IPS-18c (cell line): ENCODE measurements at regions not wholly inside any gene's neighbourhood (a gene's known extent, or its start where the extent isn't known, plus 50 kb on each side); places are given as distances from the start of the nearest gene placed in this dataset.
"Not testable (repeated sequence)": the region's sequence is repeated elsewhere in the genome, so short reads cannot be mapped to it uniquely, and the experiment has no call there.

Experiments used
- H3K4me3 ChIP-seq: 2 replicates; pipeline ENCODE4 v1.7.0; 2013; ENCODE audit warnings: low read depth, mild to moderate bottlenecking, low read length, moderate library complexity; ENCODE audit not compliant: insufficient read depth
- H3K9me3 ChIP-seq: one replicate; pipeline ENCODE4 v1.6.1; 2013; ENCODE audit warnings: mild to moderate bottlenecking, low read length, moderate library complexity; ENCODE audit not compliant: control insufficient read depth, insufficient read depth

DNA sequence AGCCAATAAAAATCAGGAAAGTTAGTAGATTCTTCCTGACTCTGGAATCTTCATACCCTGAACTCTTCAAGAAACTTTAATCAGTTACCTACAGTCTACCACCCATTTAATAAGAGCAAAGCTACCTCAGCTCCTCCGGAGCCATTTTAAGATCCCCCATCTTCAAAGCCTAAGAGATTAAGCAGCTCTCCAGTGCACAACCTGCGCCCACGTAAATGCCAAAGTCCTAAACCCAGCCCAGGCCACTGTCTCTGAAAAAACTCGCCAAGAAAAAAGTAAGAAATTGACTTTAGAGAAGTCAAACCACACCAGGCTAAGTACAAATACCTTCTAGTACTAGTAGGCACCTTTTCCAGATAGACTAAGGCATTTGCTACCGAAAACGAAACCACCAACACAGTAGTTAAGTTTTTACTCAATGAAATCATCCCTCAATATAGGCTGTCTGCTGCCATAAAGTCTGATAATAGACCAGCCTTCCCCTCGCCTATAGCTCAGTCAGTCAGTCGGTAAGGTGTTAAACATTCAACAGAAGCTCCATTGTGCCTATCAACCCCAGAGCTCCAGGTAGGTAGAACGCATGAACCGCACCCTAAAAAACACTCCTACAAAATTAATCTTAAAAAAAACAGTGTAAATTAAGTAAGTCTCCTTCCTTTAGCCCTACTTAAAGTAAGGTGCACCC lies 122.2 kb upstream of the DEFB108B start:
- H3K4me3 ChIP-seq, H3K9me3 ChIP-seq: not testable (repeated sequence)

DNA sequence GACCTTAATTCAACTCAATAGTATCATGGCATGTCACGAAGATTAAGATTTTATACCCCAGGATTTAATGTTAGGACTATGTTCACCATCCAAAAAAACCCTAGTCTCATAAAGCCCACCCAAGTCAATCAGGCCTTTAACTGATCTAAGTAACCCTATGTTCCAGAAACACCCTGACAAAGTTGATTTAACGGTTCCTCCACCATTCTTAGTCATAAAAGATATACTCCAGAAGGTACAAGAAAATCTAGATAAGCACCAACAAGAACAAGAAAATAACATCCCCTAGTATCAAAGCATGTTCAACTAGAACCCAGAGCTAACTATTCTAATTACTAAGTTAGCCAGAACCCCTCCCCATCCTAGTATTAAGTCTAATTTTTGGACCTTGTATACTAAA lies 120.7 kb upstream of the DEFB108B start:
- H3K4me3 ChIP-seq, H3K9me3 ChIP-seq: not testable (repeated sequence)

DNA sequence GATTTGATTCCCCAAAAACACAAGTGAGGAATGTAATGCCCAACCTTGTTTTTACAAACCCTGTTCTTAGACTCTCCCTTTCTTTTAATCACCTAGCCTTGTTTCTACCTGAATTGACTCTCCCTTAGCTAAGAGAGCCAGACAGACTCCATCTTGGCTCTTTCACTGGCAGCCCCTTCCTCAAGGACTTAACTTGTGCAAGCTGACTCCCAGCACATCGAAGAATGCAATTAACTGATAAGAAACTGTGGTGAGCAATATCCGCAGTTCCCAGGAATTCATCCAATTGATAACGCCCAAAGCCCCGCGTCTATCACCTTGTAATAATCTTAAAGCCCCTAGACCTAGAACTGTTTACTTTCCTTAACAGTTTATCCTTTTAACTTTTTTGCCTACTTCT lies 120.2 kb upstream of the DEFB108B start:
- not testable (repeated sequence) for H3K4me3 ChIP-seq, H3K9me3 ChIP-seq

DNA sequence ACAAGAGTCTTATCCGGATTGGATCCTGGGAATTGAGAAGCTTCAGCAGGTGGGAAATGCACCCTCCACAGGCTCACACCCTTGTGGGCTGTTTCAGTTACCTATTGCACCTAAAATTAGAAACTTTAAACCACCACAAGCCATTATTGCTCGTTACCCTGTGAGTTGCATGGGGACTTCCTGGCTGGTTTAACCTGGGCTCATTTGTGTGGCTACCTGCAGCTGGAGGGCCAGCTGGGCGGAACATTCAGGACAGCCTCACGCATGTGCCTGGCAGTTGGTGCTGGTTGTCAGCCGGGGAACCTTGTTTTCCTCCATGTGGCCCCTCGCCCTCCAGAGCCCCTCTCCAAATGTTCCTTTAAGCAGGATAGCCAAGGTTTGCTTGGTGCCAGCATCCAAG lies 118.5 kb upstream of the DEFB108B start:
- H3K9me3 ChIP-seq, H3K4me3 ChIP-seq: not testable (repeated sequence)

DNA sequence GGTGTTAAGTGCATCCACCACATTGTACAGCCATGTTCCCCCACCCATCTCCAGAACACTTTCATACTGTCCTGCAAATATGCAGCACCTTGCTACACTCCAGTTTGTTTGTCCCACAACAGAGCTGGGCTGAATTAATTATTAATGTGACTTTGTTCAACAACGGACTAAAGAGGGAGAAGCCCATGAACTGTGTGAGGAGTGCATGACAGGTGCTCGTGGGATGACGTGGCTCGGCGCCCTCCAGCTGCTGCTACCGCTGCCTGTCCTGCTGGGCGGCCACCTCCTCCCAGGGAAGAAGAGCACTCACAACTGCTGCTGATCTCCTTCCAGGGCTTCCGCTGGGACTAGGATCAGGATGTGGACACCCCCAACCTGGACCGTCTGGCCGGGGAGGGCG lies 111.2 kb upstream of the DEFB108B start:
- not testable (repeated sequence) for H3K4me3 ChIP-seq, H3K9me3 ChIP-seq

DNA sequence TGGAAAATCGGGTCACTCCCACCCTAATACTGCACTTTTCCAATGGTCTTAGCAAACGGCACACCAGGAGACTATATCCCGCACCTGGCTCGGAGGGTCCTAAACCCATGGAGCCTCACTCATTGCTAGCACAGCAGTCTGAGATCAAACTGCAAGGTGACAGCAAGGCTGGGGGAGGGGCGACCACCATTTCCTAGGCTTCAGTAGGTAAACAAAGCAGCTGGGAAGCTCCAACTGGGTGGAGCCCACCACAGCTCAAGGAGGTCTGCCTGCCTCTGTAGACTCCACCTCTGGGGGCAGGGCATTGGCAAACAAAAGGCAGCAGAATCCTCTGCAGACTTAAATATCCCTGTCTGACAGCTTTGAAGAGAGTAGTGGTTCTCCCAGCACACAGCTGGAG lies 109.0 kb upstream of the DEFB108B start:
- H3K4me3 ChIP-seq, H3K9me3 ChIP-seq: not testable (repeated sequence)

DNA sequence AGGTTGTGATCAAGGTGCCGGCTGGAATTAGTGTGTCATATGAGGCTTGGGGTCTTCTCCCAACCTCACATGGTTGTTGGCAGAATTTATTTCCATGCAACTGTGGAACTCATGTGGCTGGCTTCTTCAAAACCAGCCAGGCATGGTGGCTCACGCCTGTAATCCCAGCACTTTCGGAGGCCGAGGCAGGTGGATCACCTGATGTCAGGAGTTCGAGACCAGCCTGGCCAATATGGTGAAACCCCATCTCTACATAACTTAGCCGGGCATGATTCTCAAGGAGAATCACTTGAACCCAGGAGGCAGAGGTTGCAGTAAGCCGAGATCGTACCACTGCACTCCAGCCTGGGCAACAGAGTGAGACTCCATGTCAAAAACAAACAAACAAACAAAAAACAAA lies 102.3 kb upstream of the DEFB108B start:
- not testable (repeated sequence) for H3K4me3 ChIP-seq, H3K9me3 ChIP-seq

DNA sequence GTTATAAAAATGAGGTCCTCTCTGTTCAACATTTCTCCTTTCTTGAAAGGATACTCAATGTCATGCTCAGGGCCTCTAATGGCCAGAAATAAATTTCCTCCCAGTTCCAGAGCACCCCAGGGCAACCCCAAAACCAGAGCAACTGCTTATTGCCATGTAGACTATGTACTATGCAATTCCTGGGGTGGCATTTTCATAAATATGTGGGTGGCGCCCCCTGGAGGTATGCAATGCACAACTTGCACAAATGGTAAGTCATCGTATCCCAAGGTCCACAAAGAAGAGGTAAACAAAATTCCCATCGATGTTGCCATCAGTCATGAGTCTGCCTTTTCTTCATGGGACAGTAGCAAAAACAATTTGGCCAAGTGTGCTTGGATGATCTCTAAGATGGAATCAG lies 98.6 kb upstream of the DEFB108B start:
- not testable (repeated sequence) for H3K9me3 ChIP-seq, H3K4me3 ChIP-seq

DNA sequence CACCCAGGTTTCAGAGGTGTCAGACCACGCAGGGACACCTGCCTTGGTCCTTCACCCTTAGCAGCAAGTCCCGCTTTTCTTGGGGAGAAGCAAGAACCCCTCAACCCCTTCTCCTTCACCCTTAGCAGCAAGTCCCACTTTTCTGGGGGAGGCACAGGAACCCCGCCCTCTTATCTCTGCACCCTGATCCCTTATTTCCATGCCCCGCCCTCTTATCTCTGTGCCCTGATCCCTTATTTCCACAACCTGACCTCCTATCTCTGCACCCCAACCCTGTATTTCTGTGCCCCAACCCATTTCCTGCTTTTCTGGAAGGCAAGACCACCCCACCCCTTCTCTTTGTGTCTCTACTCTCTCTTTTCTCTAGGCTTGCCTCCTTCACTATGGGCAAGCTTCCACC lies 94.7 kb upstream of the DEFB108B start:
- not testable (repeated sequence) for H3K9me3 ChIP-seq

DNA sequence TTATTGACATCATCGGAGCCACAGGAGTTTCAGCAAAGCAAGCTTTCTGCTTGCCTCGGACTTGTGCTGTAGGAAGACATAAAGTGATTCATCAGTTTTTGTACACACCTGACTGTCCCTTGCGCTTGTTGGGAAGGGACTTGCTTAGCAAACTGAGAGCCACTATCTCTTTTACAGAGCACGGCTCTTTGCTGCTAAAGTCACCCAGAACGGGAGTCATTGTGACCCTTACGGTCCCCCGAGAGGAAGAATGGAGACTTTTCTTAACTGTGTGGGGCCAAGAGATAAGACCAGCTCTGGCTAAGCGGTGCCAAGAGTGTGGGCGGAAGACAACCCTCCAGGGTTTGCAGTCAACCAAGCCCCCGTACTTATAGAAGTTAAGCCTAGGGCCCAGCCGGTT lies 89.6 kb upstream of the DEFB108B start:
- H3K9me3 ChIP-seq, H3K4me3 ChIP-seq: not testable (repeated sequence)

More for the DNA sequence above, 94.7 kb upstream of the DEFB108B start:
- H3K4me3 ChIP-seq = not testable (repeated sequence)

DNA sequence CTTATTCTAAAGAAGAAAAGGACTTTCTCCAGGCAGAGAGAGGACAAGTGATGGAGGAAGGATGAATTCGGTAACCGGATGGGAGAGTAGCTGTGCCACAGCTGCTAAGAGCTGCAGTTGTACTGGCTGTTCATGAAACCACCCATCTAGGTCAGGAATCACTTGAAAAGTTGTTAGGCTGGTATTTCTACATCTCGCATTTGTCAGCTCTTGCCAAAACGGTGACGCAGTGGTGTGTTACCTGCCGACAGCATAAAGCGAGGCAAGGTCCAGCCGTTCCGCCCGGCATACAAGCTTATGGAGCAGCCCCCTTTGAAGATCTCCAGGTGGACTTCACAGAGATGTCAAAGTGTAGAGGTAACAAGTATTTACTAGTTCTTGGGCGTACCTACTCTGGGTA lies 87.3 kb upstream of the DEFB108B start:
- H3K9me3 ChIP-seq, H3K4me3 ChIP-seq: not testable (repeated sequence)

DNA sequence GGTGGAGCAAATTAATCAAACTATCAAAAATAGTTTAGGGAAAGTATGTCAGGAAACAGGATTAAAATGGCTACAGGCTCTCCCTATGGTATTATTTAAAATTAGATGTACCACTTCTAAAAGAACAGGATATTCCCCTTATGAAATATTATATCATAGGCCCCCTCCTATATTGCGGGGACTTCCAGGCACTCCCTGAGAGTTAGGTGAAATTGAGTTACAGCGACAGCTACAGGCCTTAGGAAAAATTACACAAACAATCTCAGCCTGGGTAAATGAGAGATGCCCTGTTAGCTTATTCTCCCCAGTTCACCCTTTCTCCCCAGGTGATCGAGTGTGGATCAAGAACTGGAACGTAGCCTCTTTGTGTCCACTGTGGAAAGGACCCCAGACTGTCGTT lies 86.7 kb upstream of the DEFB108B start:
- not testable (repeated sequence) for H3K4me3 ChIP-seq, H3K9me3 ChIP-seq

DNA sequence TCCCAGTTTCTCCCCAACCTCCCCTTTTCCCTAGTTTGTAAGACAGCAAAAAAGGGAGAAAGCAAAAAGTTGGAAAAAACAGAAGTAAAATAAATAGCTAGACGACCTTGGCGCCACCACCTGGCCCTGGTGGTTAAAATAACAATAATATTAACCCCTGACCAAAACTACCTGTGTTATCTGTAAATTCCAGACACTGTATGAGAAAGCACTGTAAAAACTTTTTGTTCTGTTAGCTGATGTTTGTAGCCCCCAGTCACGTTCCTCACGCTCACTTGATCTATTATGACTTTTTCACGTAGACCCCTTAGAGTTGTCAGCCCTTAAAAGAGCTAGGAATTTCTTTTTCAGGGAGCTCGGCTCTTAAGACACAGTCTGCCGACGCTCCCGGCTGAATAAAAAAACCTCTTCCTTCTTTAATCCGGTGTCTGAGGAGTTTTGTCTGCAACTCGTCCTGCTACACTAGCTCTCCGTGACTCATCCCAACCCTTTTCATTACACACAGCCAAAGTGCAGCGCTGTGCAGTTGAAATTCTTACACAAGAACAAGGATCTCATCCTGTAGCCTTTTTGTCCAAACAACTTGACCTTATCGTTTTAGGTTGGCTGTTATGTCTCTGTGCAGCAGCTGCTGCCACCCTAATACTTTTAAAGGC lies 83.9 kb upstream of the DEFB108B start:
- H3K9me3 ChIP-seq, H3K4me3 ChIP-seq: not testable (repeated sequence)

DNA sequence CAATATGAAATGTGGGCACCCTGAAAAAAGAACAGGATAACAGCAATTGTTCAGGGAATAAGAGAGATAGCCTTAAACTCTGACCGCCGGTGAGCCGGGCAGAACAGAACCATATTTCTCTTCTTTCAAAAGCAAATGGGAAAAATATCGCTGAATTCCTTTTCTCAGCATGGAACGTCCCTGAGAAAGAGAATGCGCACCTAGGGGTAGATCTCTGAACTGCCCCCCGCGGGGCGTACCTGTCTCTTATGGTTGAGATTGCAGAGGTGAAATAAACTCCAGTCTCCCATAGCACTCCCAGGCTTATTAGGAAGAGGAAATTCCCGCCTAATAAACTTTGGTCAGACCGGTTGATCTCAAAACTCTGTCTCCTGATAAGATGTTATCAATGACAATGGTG lies 82.1 kb upstream of the DEFB108B start:
- not testable (repeated sequence) for H3K9me3 ChIP-seq

DNA sequence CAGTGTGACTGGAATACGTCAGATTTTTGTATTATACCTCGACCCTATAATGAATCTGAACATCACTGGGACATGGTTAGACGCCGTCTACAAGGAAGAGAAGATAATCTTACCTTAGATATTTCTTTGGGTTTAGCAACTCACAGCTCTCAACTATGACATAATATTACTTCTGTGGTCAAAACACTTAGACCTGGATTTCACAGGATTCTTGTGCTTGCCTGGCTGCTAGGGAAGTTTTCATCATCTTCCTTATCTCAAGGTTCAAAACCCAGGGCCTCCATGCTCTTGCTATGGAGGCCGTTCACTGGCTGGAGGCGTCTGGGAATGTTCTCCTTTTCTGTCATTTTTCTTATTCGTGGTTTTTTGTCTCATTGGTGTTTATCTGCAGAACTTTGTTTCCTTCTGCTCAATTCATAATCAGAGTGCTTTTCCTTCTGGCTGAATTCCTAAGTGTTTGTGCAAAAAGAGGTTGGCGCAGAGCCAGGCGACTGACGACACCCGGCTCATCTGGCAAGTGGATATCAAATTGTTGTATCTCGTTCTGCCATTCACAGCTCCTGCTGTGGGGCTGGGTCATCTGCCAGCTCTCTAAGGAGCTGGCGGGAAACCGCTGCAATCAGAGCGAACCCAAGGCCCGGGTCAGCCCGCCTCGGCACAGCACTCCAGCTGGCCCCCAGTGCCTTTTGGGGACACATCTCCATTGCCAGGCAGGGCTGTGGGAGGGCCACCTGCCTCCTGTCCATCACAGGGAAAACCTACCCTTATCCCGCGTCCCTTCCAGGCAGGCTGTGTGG lies 68.1 kb upstream of the DEFB108B start:
- not testable (repeated sequence) for H3K4me3 ChIP-seq, H3K9me3 ChIP-seq

More for the DNA sequence above, 82.1 kb upstream of the DEFB108B start:
- H3K4me3 ChIP-seq = not testable (repeated sequence)

DNA sequence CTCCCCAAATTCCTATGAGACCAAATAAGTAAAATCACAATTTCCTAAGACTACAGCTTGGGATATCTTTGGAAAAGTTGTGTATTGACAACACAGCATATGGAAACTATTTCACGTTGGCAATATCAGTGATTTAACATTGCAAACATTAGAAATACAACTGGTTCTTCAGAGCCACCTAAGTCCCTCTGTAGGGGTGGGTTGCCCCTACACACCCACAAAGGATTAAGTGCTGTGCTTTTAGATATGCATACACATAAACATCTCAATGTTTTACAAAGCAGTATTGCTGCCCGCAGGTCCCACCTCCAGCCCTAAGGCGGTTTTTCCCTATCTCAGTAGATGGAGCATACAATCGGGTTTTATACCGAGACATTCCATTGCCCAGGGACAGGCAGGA lies 66.0 kb upstream of the DEFB108B start:
- not testable (repeated sequence) for H3K4me3 ChIP-seq, H3K9me3 ChIP-seq

DNA sequence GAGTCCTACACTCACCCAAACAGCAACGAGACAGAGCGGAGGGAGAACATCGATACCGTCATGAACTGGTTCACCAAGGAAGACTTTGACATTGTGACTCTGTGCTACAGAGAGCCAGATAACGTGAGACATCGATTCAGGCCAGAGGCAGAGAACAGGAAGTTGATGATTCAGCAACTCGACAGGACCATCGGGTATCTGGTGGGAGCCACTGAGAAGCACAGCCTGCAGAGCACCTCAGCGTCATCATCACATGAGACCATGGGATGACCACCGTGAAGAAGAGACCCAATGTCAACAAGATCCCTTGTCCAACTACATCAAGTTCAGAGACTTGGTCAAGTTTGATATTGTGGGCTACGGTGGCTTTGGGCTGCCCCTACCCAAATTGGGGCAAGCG lies 60.8 kb upstream of the DEFB108B start:
- not testable (repeated sequence) for H3K4me3 ChIP-seq, H3K9me3 ChIP-seq

DNA sequence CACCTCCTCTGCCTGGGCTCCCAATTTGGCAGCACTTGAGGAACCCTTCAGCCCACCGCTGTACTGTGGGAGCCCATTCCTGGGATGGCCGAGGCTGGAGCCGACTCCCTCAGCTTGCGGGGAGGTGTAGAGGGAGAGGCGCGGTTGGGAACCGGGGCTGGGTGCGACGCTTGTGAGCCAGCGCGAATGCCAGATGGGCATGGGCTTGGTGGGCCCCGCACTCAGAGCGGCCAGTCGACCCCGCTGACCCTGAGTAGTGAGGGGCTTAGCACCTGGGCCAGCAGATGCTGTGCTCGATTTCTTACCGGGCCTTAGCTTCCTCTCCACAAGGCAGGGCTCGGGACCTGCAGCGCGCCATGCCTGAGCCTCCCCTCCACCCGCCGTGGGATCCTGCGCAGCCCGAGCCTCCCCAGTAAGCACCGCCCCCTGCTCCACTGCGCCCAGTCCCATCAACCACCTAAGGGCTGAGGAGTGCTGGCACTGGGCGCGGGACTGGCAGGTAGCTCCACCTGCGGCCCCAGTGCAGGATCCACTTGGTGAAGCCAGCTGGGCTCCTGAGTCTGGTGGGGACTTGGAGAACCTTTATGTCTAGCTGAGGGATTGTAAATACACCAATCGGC lies 58.3 kb upstream of the DEFB108B start:
- Histone ChIP-seq H3K9me3 (no peaks in the 10 kb centered on the region), H3K4me3 (no peak overlapping the region)
